HepG2 (cell line): ENCODE measurements at regions not wholly inside any gene's neighbourhood (a gene's known extent, or its start where the extent isn't known, plus 50 kb on each side); places are given as distances from the start of the nearest gene placed in this dataset.

ENCODE experiments used
- PRDM15 ChIP-seq: sonication (generic); formaldehyde crosslinking; IDR thresholded peaks from 2 replicates; pipeline ENCODE4 v1.4.0; 2020; ENCODE audit warnings: missing genetic modification reagents
- ZFP36L2 ChIP-seq: sonication (generic); formaldehyde crosslinking; IDR thresholded peaks from 2 replicates; pipeline ENCODE4 v1.4.0; 2020; ENCODE audit warnings: missing genetic modification reagents

GRCh38 chr1:91071838-91072237 lies 50.0 kb upstream of the ZNF644 start (continued):
- TF ChIP-seq PRDM15 (CRISPR knock-in tag) (no peak), ZFP36L2 (no peak)
